Smooth muscle cell of the brain vasculature (primary cell): ENCODE measurements at regions not wholly inside any gene's neighbourhood (a gene's known extent, or its start where the extent isn't known, plus 50 kb on each side); places are given as distances from the start of the nearest gene placed in this dataset.
"Not testable (repeated sequence)": the region's sequence is repeated elsewhere in the genome, so short reads cannot be mapped to it uniquely, and the experiment has no call there.

Experiments used
- DNase-seq: peaks from one replicate; pipeline ENCODE4 v3.0.0-alpha.2; 2012; ENCODE audit warnings: low read depth, low spot score

GRCh38 chr11:93032580-93032979, 63.1 kb downstream of the MTNR1B start:
- no peak for DNase-seq

DNA sequence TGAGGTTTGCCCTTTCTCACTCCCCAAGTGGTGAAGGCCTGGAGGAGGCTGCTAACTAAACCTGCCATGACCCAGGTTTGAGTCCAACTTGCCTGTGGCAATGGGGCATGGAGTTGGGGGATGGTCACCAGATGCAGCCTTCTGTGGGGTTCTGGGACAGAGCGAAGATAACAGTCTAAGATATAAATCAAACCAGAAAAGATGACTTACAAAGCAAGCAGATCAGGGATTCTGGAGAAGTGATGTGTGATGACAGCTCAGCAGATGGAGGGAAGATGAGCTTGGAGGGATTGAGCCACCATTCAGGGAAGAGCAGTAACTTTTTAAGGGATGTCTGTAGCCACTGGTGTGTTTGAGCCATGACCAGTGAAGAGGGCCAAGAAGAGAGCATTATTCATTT, 63.6 kb downstream of the MTNR1B start:
- DNase-seq, result no peak

DNA sequence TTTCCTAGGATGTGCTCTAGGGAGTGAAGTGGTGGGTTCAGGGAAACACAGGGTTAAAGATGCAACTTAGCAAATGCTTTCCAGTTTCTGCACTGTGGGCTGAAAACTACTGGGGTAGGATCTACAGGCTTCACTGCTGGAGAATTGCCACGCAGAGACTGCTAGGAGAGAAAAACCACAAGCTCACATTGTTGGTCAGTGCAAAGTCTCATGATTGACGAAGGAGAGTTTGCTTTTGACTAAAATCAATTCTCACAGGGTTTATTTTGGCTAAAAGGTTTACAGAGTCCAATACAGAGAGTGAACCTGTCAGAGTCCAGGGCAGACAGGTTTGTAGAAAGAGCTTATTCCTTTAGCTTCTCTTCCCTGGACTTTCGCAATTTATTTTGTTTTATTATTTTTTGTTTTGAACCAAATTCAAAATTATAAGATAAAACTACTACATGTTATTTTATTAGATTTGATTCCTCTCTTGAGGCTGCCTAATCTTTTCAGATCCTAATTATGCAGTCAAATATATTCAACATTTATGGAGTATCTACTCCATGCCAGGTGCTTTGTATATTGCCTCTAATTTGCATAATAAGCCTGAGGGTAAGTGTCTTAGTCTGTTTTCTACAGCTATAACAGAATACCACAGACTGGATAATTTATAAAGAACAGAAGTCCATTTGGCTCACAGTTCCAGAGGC, 64.7 kb downstream of the MTNR1B start:
- no peak for DNase-seq

GRCh38 chr11:93034723-93035039, 65.2 kb downstream of the MTNR1B start:
- no peak for DNase-seq

DNA sequence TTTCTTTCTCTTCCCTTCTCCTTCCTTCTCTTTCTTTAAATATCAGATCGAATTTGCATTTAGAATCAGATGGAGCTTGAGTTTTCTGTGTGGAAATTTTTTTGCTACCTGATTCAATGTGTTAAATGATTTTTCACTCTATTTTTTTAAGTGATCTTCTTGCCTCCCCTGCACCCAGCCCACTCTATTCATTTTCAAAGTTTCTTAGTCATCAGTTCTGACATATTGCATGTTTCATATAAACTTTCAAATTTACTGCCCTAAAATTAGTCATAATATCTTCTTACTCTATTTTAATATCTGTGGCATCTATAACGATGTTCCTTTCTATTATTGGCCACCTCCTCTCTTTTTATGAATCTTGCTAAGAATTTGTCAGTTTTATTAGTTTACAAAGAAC, 69.1 kb downstream of the MTNR1B start:
- no peak for DNase-seq

GRCh38 chr11:93039531-93040240, 70.2 kb downstream of the MTNR1B start:
- DNase-seq, result no peak

GRCh38 chr11:93041682-93042081, 72.2 kb downstream of the MTNR1B start:
- no peak for DNase-seq

- not testable (repeated sequence) for DNase-seq
Measured at GRCh38 chr11:93043186-93043585, 73.7 kb downstream of the MTNR1B start.

DNA sequence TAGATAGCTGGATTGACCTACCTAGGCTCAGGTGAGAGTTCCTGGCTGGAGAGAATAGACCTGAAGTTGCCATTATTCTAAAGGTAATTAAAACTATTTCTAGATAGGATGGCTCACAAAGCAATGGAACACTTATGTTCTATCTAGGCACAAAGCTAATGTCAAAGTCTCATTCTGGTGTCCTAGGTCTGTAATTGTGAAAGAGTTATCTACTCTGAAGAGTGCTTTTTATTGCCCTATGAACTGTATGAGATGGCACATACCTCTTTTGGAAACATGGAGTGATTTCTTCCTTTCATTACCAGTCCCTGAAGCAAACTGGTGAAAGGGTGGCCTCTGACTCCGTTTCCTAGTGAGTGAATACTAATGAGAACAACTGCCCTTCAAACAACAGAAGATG, 80.3 kb downstream of the MTNR1B start:
- no peak for DNase-seq

DNA sequence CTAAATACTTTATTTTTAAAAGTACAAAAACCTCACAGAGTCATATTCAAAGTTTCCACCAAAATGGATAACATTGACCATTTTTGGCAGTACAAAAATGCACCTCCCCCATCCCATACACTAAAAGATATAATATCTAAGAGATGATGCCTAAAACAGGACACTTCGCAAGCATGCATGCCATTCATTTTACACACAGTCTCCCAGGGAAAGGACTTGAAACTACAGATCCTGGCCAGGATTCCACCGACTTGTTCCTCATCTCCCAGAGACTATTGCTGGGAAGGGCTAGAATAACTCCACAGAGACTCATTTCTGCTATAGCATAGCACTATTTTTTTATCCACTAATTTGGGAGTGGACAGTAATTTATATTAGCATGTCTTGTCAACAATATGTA, 81.7 kb downstream of the MTNR1B start:
- peak; percentile 9 for DNase-seq

GRCh38 chr11:93053864-93054263, 84.4 kb downstream of the MTNR1B start:
- DNase-seq, result no peak

- no peak for DNase-seq
Measured at GRCh38 chr11:93054279-93054678, 84.8 kb downstream of the MTNR1B start.

- DNase-seq, result peak; percentile 79
Measured at GRCh38 chr11:93054881-93055280, 85.4 kb downstream of the MTNR1B start.

- peak; percentile 83 for DNase-seq
Measured at GRCh38 chr11:93059117-93059957, 89.9 kb downstream of the MTNR1B start.

- no peak for DNase-seq
Measured at GRCh38 chr11:93063086-93063485, 93.6 kb downstream of the MTNR1B start.

GRCh38 chr11:93065074-93065674, 95.7 kb downstream of the MTNR1B start:
- not testable (repeated sequence) for DNase-seq

GRCh38 chr11:93067881-93068390, 98.5 kb downstream of the MTNR1B start:
- DNase-seq, result no peak

- no peak for DNase-seq
Measured at GRCh38 chr11:93072229-93072914, 102.9 kb downstream of the MTNR1B start.

GRCh38 chr11:93073026-93073425, 103.6 kb downstream of the MTNR1B start:
- no peak for DNase-seq

- no peak for DNase-seq
Measured at GRCh38 chr11:93073508-93074280, 104.2 kb downstream of the MTNR1B start.

DNA sequence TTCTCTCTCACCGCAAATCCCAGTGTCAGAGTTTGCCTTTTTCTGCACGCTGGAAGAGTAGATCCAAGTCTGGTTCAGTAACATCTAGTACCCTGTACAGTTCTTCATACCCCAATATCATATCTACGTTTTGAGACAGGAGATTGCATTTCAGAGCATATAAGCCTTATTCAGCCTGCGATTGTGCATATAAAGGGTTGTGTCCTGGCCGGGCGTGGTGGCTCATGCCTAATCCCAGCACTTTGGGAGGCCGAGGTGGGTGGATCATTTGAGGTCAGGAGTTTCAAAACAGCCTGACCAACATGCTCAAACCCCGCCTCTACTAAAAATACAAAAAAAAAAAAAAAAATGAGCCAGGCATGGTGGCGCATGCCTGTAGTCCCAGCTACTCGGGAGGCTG, 104.9 kb downstream of the MTNR1B start:
- DNase-seq, result no peak
